Naive thymus-derived CD4-positive, alpha-beta T cell (primary cell): ENCODE measurements at regions not wholly inside any gene's neighbourhood (a gene's known extent, or its start where the extent isn't known, plus 50 kb on each side); places are given as distances from the start of the nearest gene placed in this dataset.

Source experiments
- ATAC-seq: fragments of 150-1000 bp; cut with Tn5 transposase; 2 replicates; pipeline ENCODE4 v1.10.0; 2021; ENCODE audit warnings: mild to moderate bottlenecking, moderate library complexity
- CTCF ChIA-PET: fragments of 350-600 bp; sonication (Branson Sonifier 250); formaldehyde crosslinking; loops from one replicate; lab custom pipeline; 2021; ENCODE audit warnings: antibody characterized with exemption; lab: Charles Lee
- POLR2A ChIA-PET: fragments of 350-600 bp; sonication (Branson Sonifier 250); formaldehyde crosslinking; loops from one replicate; lab custom pipeline; 2021; ENCODE audit warnings: antibody characterized with exemption, inconsistent platforms; lab: Charles Lee
- DNase-seq, 9 donors: peaks; one replicate each; pipeline versions ENCODE4 v3.0.0 to v3.0.0-alpha.2; 2020 to 2022; ENCODE audit warnings: mixed read lengths in 1 of 9
- H3K27ac ChIP-seq: one replicate; pipeline ENCODE4 v1.7.0; 2013; ENCODE audit warnings: mild to moderate bottlenecking, low read depth, low read length, moderate library complexity
- H3K27me3 ChIP-seq, 2 donors: one replicate each; pipeline ENCODE4 v1.7.0; 2013; ENCODE audit warnings: low read length in 2 of 2, mild to moderate bottlenecking in 2 of 2, moderate library complexity in 2 of 2; ENCODE audit not compliant: control insufficient read depth in 2 of 2, insufficient read depth in 2 of 2
- H3K36me3 ChIP-seq, 3 experiments: 1 replicate in 2 of 3; 2 replicates in 1 of 3; pipeline ENCODE4 v1.7.0; 2013; ENCODE audit warnings: low read length in 3 of 3, mild to moderate bottlenecking in 3 of 3, moderate library complexity in 1 of 3; ENCODE audit not compliant: insufficient read depth in 3 of 3, control insufficient read depth in 2 of 3
- H3K4me1 ChIP-seq, 2 donors: one replicate each; pipeline ENCODE4 v1.7.0; 2013; ENCODE audit warnings: low read length in 2 of 2, mild to moderate bottlenecking in 2 of 2, moderate library complexity in 1 of 2; ENCODE audit not compliant: control insufficient read depth in 2 of 2, insufficient read depth in 2 of 2
- H3K4me3 ChIP-seq: 2 replicates; pipeline ENCODE4 v1.7.0; 2013; ENCODE audit warnings: mild to moderate bottlenecking, low read length
- H3K9me3 ChIP-seq, 3 experiments: 1 replicate in 2 of 3; 2 replicates in 1 of 3; pipeline ENCODE4 v1.7.0; 2013; ENCODE audit warnings: low read length in 3 of 3; ENCODE audit not compliant: control insufficient read depth in 2 of 3
- H3K27ac Mint-ChIP-seq, 9 donors: one replicate each; pipeline ENCODE4 v1.8.0; 2020 to 2022; ENCODE audit warnings: mixed read lengths in 9 of 9, mild to moderate bottlenecking in 8 of 9, moderate library complexity in 5 of 9, inconsistent platforms in 2 of 9
- H3K27me3 Mint-ChIP-seq, 5 donors: one replicate each; pipeline ENCODE4 v1.8.0; 2021 to 2022; ENCODE audit warnings: mixed read lengths in 5 of 5, mild to moderate bottlenecking in 1 of 5
- H3K36me3 Mint-ChIP-seq, 5 donors: one replicate each; pipeline ENCODE4 v1.8.0; 2020 to 2022; ENCODE audit warnings: mixed read lengths in 5 of 5, mild to moderate bottlenecking in 3 of 5, inconsistent platforms in 1 of 5
- H3K4me1 Mint-ChIP-seq, 7 donors: one replicate each; pipeline ENCODE4 v1.8.0; 2020 to 2022; ENCODE audit warnings: mixed read lengths in 7 of 7, mild to moderate bottlenecking in 3 of 7, inconsistent platforms in 1 of 7
- H3K4me3 Mint-ChIP-seq, 10 donors: one replicate each; pipeline ENCODE4 v1.8.0; 2020 to 2022; ENCODE audit warnings: mild to moderate bottlenecking in 10 of 10, mixed read lengths in 10 of 10, moderate library complexity in 6 of 10, inconsistent platforms in 2 of 10
- H3K9me3 Mint-ChIP-seq, 11 donors: one replicate each; pipeline ENCODE4 v1.8.0; 2020 to 2022; ENCODE audit warnings: mixed read lengths in 11 of 11, mild to moderate bottlenecking in 4 of 11, inconsistent platforms in 1 of 11, moderate library complexity in 1 of 11
- intact Hi-C, 2 donors: fragments of 100-400 bp; cut with micrococcal nuclease; formaldehyde crosslinking; loops; one replicate each; pipeline ENCODE4 v1.15.1; 2023

- Histone ChIP-seq H3K4me3 (no peak overlapping the region), H3K9me3 (no peaks in the 10 kb centered on the region), H3K27ac (no peak overlapping the region), H3K36me3 (no peaks in the 10 kb centered on the region), H3K4me1 (no peaks in the 10 kb centered on the region), H3K27me3 (no peaks in the 10 kb centered on the region)
- CTCF ChIA-PET: no interaction called here
- H3K36me3 Mint-ChIP-seq: no peaks in the 10 kb centered on the region
- no peak overlapping the region for H3K4me3 Mint-ChIP-seq
- POLR2A ChIA-PET: no interaction called here
- no peaks in the 10 kb centered on the region for H3K27me3 Mint-ChIP-seq
- ATAC-seq (no peak), DNase-seq (no peak)
- no peaks in the 10 kb centered on the region for H3K4me1 Mint-ChIP-seq
- intact Hi-C loops: no loop called here
- peaks cover 3 to 19% (median 11%) of the 10 kb centered on the region in 11 donors for H3K9me3 Mint-ChIP-seq
- H3K27ac Mint-ChIP-seq: no peak overlapping the region
Measured at GRCh38 chr14:44317441-44317746, 189.7 kb downstream of the FSCB start.

- Mint-ChIP-seq H3K4me1 (no peaks in the 10 kb centered on the region), H3K27me3 (no peaks in the 10 kb centered on the region), H3K27ac (no peak overlapping the region), H3K36me3 (no peaks in the 10 kb centered on the region), H3K4me3 (no peak overlapping the region), H3K9me3 (peaks cover 3 to 17% (median 11%) of the 10 kb centered on the region in 11 donors)
- H3K4me3 ChIP-seq: no peak overlapping the region
- ATAC-seq: no peak
- H3K36me3 ChIP-seq: no peaks in the 10 kb centered on the region
- ChIA-PET POLR2A (no interaction called here), CTCF (no interaction called here)
- H3K27ac ChIP-seq: no peak overlapping the region
- intact Hi-C loops: no loop called here
- H3K27me3 ChIP-seq: no peaks in the 10 kb centered on the region
- no peaks in the 10 kb centered on the region for H3K4me1 ChIP-seq
- no peaks in the 10 kb centered on the region for H3K9me3 ChIP-seq
- no peak for DNase-seq
Measured at GRCh38 chr14:44316647-44317440, 190.2 kb downstream of the FSCB start.

- H3K27me3 Mint-ChIP-seq: no peaks in the 10 kb centered on the region
- Histone ChIP-seq H3K4me3 (no peak overlapping the region), H3K9me3 (no peaks in the 10 kb centered on the region), H3K27me3 (no peaks in the 10 kb centered on the region), H3K27ac (no peak overlapping the region), H3K36me3 (no peaks in the 10 kb centered on the region), H3K4me1 (no peaks in the 10 kb centered on the region)
- H3K36me3 Mint-ChIP-seq: no peaks in the 10 kb centered on the region
- CTCF ChIA-PET: no interaction called here
- DNase-seq (no peak), ATAC-seq (no peak)
- peaks cover 2 to 17% (median 8%) of the 10 kb centered on the region in 11 donors for H3K9me3 Mint-ChIP-seq
- no peak overlapping the region for H3K27ac Mint-ChIP-seq
- intact Hi-C loops: no loop called here
- H3K4me3 Mint-ChIP-seq: no peak overlapping the region
- POLR2A ChIA-PET: no interaction called here
- no peaks in the 10 kb centered on the region for H3K4me1 Mint-ChIP-seq
Measured at GRCh38 chr14:44309331-44309730, 197.8 kb downstream of the FSCB start.

- Mint-ChIP-seq H3K27me3 (no peaks in the 10 kb centered on the region), H3K4me3 (no peak overlapping the region), H3K36me3 (no peaks in the 10 kb centered on the region), H3K4me1 (no peaks in the 10 kb centered on the region), H3K9me3 (peaks cover 3 to 16% (median 8%) of the 10 kb centered on the region in 11 donors), H3K27ac (no peak overlapping the region)
- no peak for ATAC-seq
- ChIA-PET POLR2A (no interaction called here), CTCF (no interaction called here)
- Histone ChIP-seq H3K4me1 (no peaks in the 10 kb centered on the region), H3K27ac (no peak overlapping the region), H3K9me3 (peaks cover 0 to 5% (median 0%) of the 10 kb centered on the region in 3 experiments), H3K4me3 (no peak overlapping the region), H3K27me3 (no peaks in the 10 kb centered on the region), H3K36me3 (no peaks in the 10 kb centered on the region)
- intact Hi-C loops: no loop called here
- DNase-seq: no peak
Measured at GRCh38 chr14:44300916-44301315, 206.2 kb downstream of the FSCB start.

GRCh38 chr14:44297437-44297836 lies 209.6 kb downstream of the FSCB start:
- no peak overlapping the region for H3K4me3 Mint-ChIP-seq
- ChIA-PET POLR2A (no interaction called here), CTCF (no interaction called here)
- no peak overlapping the region for H3K27ac Mint-ChIP-seq
- no peak for DNase-seq
- no peaks in the 10 kb centered on the region for H3K4me1 Mint-ChIP-seq
- Histone ChIP-seq H3K27ac (no peak overlapping the region), H3K9me3 (peaks cover 0 to 5% (median 0%) of the 10 kb centered on the region in 3 experiments), H3K4me1 (no peaks in the 10 kb centered on the region), H3K36me3 (no peaks in the 10 kb centered on the region), H3K4me3 (no peak overlapping the region), H3K27me3 (no peaks in the 10 kb centered on the region)
- H3K27me3 Mint-ChIP-seq: no peaks in the 10 kb centered on the region
- no peak for ATAC-seq
- H3K9me3 Mint-ChIP-seq: peaks cover 5 to 21% (median 14%) of the 10 kb centered on the region in 11 donors
- intact Hi-C loops: no loop called here
- H3K36me3 Mint-ChIP-seq: no peaks in the 10 kb centered on the region

GRCh38 chr14:44291366-44291915 lies 215.6 kb downstream of the FSCB start:
- no peak for DNase-seq
- H3K4me3 ChIP-seq: no peak overlapping the region
- no peak overlapping the region for H3K27ac Mint-ChIP-seq
- no peaks in the 10 kb centered on the region for H3K4me1 ChIP-seq
- no peaks in the 10 kb centered on the region for H3K27me3 Mint-ChIP-seq
- ChIA-PET CTCF (no interaction called here), POLR2A (no interaction called here)
- H3K36me3 Mint-ChIP-seq: no peaks in the 10 kb centered on the region
- H3K9me3 ChIP-seq: no peaks in the 10 kb centered on the region
- H3K27me3 ChIP-seq: no peaks in the 10 kb centered on the region
- no peak overlapping the region for H3K27ac ChIP-seq
- H3K36me3 ChIP-seq: no peaks in the 10 kb centered on the region
- H3K4me1 Mint-ChIP-seq: no peaks in the 10 kb centered on the region
- H3K9me3 Mint-ChIP-seq: peaks cover 2 to 11% (median 6%) of the 10 kb centered on the region in 11 donors
- no peak overlapping the region for H3K4me3 Mint-ChIP-seq
- intact Hi-C loops: no loop called here
- no peak for ATAC-seq

GRCh38 chr14:44287858-44288257 lies 219.2 kb downstream of the FSCB start:
- Histone ChIP-seq H3K9me3 (no peaks in the 10 kb centered on the region), H3K27ac (no peak overlapping the region), H3K36me3 (no peaks in the 10 kb centered on the region), H3K4me1 (no peaks in the 10 kb centered on the region), H3K4me3 (no peak overlapping the region), H3K27me3 (no peaks in the 10 kb centered on the region)
- no peaks in the 10 kb centered on the region for H3K36me3 Mint-ChIP-seq
- no peaks in the 10 kb centered on the region for H3K4me1 Mint-ChIP-seq
- H3K27me3 Mint-ChIP-seq: no peaks in the 10 kb centered on the region
- DNase-seq (no peak), ATAC-seq (no peak)
- POLR2A ChIA-PET: no interaction called here
- intact Hi-C loops: no loop called here
- no peak overlapping the region for H3K4me3 Mint-ChIP-seq
- CTCF ChIA-PET: no interaction called here
- H3K9me3 Mint-ChIP-seq: peaks cover 0 to 4% (median 0%) of the 10 kb centered on the region in 11 donors
- no peak overlapping the region for H3K27ac Mint-ChIP-seq
